IMR-90 (cell line): ENCODE measurements at regions not wholly inside any gene's neighbourhood (a gene's known extent, or its start where the extent isn't known, plus 50 kb on each side); places are given as distances from the start of the nearest gene placed in this dataset.

Experiments
- ATAC-seq: fragments of 200-7000 bp; cut with Tn5 transposase; 2 replicates; pipeline ENCODE4 v1.9.1; 2020; ENCODE audit warnings: low read depth, mild to moderate bottlenecking, moderate library complexity
- BruUV-seq: library from RNA; stranded (reverse); fragments of 400-500 nt; replicated peaks from 2 replicates; lab custom pipeline; 2021; lab: Mats Ljungman, UMichigan
- CTCF ChIA-PET: fragments of 300-600 bp; formaldehyde crosslinking; extraction: SDS; loops from one replicate; lab custom pipeline; 2021; ENCODE audit warnings: antibody characterized with exemption; lab: Yijun Ruan, JAX
- POLR2A ChIA-PET: fragments of 300-600 bp; sonication (Branson Sonifier 250); formaldehyde crosslinking; loops from one replicate; lab custom pipeline; 2022; ENCODE audit warnings: antibody characterized with exemption; ENCODE audit not compliant: unreplicated experiment; lab: Charles Lee
- DNase-seq: peaks from one replicate; pipeline ENCODE4 v3.0.0; 2013
- H2AFZ ChIP-seq: replicated peaks from 2 replicates; pipeline ENCODE3; 2013; ENCODE audit warnings: low read length, mild to moderate bottlenecking; ENCODE audit not compliant: poor library complexity
- H2AK5ac ChIP-seq: 2 replicates; pipeline ENCODE4 v1.6.1; 2013; ENCODE audit warnings: low read depth, low read length, inconsistent platforms
- H2AK9ac ChIP-seq: replicated peaks from 2 replicates; pipeline ENCODE3; 2013; ENCODE audit warnings: mild to moderate bottlenecking, low read depth, low read length, moderate library complexity; ENCODE audit not compliant: poor library complexity
- H2BK120ac ChIP-seq: 2 replicates; pipeline ENCODE4 v1.6.1; 2013; ENCODE audit warnings: low read depth, low read length, inconsistent platforms
- H2BK15ac ChIP-seq: 3 replicates; pipeline ENCODE4 v1.6.1; 2013; ENCODE audit warnings: low read depth, low read length, inconsistent platforms
- H2BK20ac ChIP-seq: 2 replicates; pipeline ENCODE4 v1.6.1; 2013; ENCODE audit warnings: low read depth, mild to moderate bottlenecking, inconsistent platforms, low read length, moderate library complexity
- H2BK5ac ChIP-seq: 2 replicates; pipeline ENCODE4 v1.6.1; 2013; ENCODE audit warnings: mild to moderate bottlenecking, low read depth, low read length, inconsistent platforms; ENCODE audit not compliant: poor library complexity, severe bottlenecking
- H3K14ac ChIP-seq: replicated peaks from 2 replicates; pipeline ENCODE4 v1.6.1; 2013; ENCODE audit warnings: low read depth, low read length, inconsistent platforms
- H3K18ac ChIP-seq: 2 replicates; pipeline ENCODE4 v1.6.1; 2013; ENCODE audit warnings: low read depth, low read length, control low read depth
- H3K23ac ChIP-seq: 2 replicates; pipeline ENCODE4 v1.6.1; 2013; ENCODE audit warnings: low read depth, low read length, inconsistent platforms
- H3K27ac ChIP-seq: 2 replicates; pipeline ENCODE4 v1.5.1; 2013; ENCODE audit warnings: mild to moderate bottlenecking, control low read depth, low read length; ENCODE audit not compliant: insufficient read depth
- H3K27me3 ChIP-seq: 2 replicates; pipeline ENCODE4 v1.6.1; 2013; ENCODE audit warnings: low read length; ENCODE audit not compliant: control insufficient read depth, insufficient read depth
- H3K36me3 ChIP-seq: 2 replicates; pipeline ENCODE4 v1.6.1; 2013; ENCODE audit warnings: low read length, mixed read lengths; ENCODE audit not compliant: control insufficient read depth, insufficient read depth
- H3K4ac ChIP-seq: 2 replicates; pipeline ENCODE4 v1.6.1; 2013; ENCODE audit warnings: low read depth, low read length, inconsistent platforms
- H3K4me1 ChIP-seq: 2 replicates; pipeline ENCODE4 v1.6.1; 2013; ENCODE audit warnings: low read length, mixed read lengths; ENCODE audit not compliant: control insufficient read depth, insufficient read depth
- H3K4me2 ChIP-seq: 2 replicates; pipeline ENCODE4 v1.6.1; 2013; ENCODE audit warnings: low read depth, mild to moderate bottlenecking, control low read depth, low read length, moderate library complexity
- H3K4me3 ChIP-seq: 2 replicates; pipeline ENCODE4 v1.5.1; 2013; ENCODE audit warnings: low read depth, mild to moderate bottlenecking, control low read depth, low read length, moderate library complexity; ENCODE audit not compliant: insufficient read depth
- H3K56ac ChIP-seq: 2 replicates; pipeline ENCODE4 v1.6.1; 2013; ENCODE audit warnings: low read length, inconsistent platforms; ENCODE audit not compliant: insufficient read depth; ENCODE audit errors: extremely low read depth
- H3K79me1 ChIP-seq, 2 experiments: 2 replicates each; pipeline ENCODE4 v1.6.1; 2013; ENCODE audit warnings: low read length in 2 of 2, inconsistent platforms in 1 of 2, low read depth in 1 of 2
- H3K9ac ChIP-seq: 2 replicates; pipeline ENCODE4 v1.6.1; 2013; ENCODE audit warnings: low read depth, low read length, control low read depth
- H3K9me1 ChIP-seq: 2 replicates; pipeline ENCODE4 v1.6.1; 2013; ENCODE audit warnings: low read length, inconsistent platforms; ENCODE audit not compliant: insufficient read depth
- H3K9me3 ChIP-seq: 2 replicates; pipeline ENCODE4 v1.6.1; 2013; ENCODE audit warnings: low read length; ENCODE audit not compliant: control insufficient read depth, insufficient read depth
- H4K20me1 ChIP-seq: 2 replicates; pipeline ENCODE4 v1.6.1; 2013; ENCODE audit warnings: low read length, inconsistent platforms; ENCODE audit not compliant: insufficient read depth
- H4K5ac ChIP-seq: 2 replicates; pipeline ENCODE4 v1.6.1; 2013; ENCODE audit warnings: mild to moderate bottlenecking, low read depth, low read length, control low read depth
- H4K8ac ChIP-seq, 2 experiments: 2 replicates each; pipeline ENCODE4 v1.6.1; 2013; ENCODE audit warnings: low read depth in 2 of 2, low read length in 2 of 2, control low read depth in 1 of 2, inconsistent platforms in 1 of 2
- H4K91ac ChIP-seq: 2 replicates; pipeline ENCODE4 v1.6.1; 2013; ENCODE audit warnings: low read depth, low read length, inconsistent platforms; ENCODE audit not compliant: insufficient read depth
- BHLHE40 ChIP-seq: fragments of 150-350 bp; IDR thresholded peaks from 2 replicates; pipeline ENCODE4 v1.6.1; 2016; ENCODE audit warnings: mild to moderate bottlenecking, low read depth, low read length
- CEBPB ChIP-seq: IDR thresholded peaks from 2 replicates; pipeline ENCODE4 v1.6.1; 2012; ENCODE audit warnings: low read depth, low read length, improper control_type of control experiment
- CHD1 ChIP-seq: IDR thresholded peaks from 2 replicates; pipeline ENCODE4 v1.6.1; 2012; ENCODE audit warnings: low read depth, low read length, improper control_type of control experiment
- FOS ChIP-seq: fragments of 150-350 bp; IDR thresholded peaks from 2 replicates; pipeline ENCODE4 v1.6.1; 2016; ENCODE audit warnings: low read depth, low read length
- MAFK ChIP-seq: IDR thresholded peaks from 2 replicates; pipeline ENCODE4 v1.6.1; 2012; ENCODE audit warnings: low read depth, low read length, improper control_type of control experiment
- MAZ ChIP-seq: IDR thresholded peaks from 2 replicates; pipeline ENCODE4 v1.6.1; 2012; ENCODE audit warnings: low read depth, mild to moderate bottlenecking, low read length, improper control_type of control experiment, moderate library complexity, borderline replicate concordance
- MXI1 ChIP-seq: IDR thresholded peaks from 2 replicates; pipeline ENCODE4 v1.6.1; 2012; ENCODE audit warnings: low read depth, mild to moderate bottlenecking, low read length, moderate library complexity, borderline replicate concordance
- RAD21 ChIP-seq: IDR thresholded peaks from 2 replicates; pipeline ENCODE4 v1.6.1; 2012; ENCODE audit warnings: low read length, improper control_type of control experiment
- RCOR1 ChIP-seq: IDR thresholded peaks from 2 replicates; pipeline ENCODE4 v1.6.1; 2012; ENCODE audit warnings: mild to moderate bottlenecking, low read length, improper control_type of control experiment; ENCODE audit not compliant: insufficient replicate concordance
- RFX5 ChIP-seq: IDR thresholded peaks from 2 replicates; pipeline ENCODE4 v1.8.0; 2012; ENCODE audit warnings: low read depth, mild to moderate bottlenecking, low read length, moderate library complexity
- SMC3 ChIP-seq: fragments of 150-350 bp; IDR thresholded peaks from 2 replicates; pipeline ENCODE4 v1.6.1; 2016; ENCODE audit warnings: low read depth, mild to moderate bottlenecking, antibody characterized with exemption, low read length, moderate library complexity
- WGBS, 2 experiments: methylation state at CpG; one replicate each; pipeline versions ENCODE4 v1.1.5 to v1.1.7; 2013; ENCODE audit warnings: missing lambda C conversion rate in 2 of 2; ENCODE audit not compliant: insufficient read length in 1 of 2; ENCODE audit errors: extremely low coverage in 2 of 2; 5-methylcytosine and 5-hydroxymethylcytosine counted together
- dilution Hi-C: fragments of 300-500 bp; cut with HindIII; formaldehyde crosslinking; loops from one replicate; pipeline ENCODE4 v1.14.3; 2018; ENCODE audit warnings: low sequenced_read_pairs; ENCODE audit not compliant: unreplicated experiment
- in situ Hi-C: fragments of 300-500 bp; cut with MboI; formaldehyde crosslinking; loops from 3 replicates; pipeline ENCODE4 v1.14.3; 2019; ENCODE audit warnings: low sequenced_read_pairs, inconsistent platforms, mixed read lengths
- intact Hi-C: fragments of 100-400 bp; cut with micrococcal nuclease; formaldehyde crosslinking; loops from 2 replicates; pipeline ENCODE4 v1.10.0; 2022
- TF ChIP-seq, protein P1 (sequence below): conservative IDR thresholded peaks from 2 replicates; pipeline ENCODE4 v1.5.1; 2012; ENCODE audit warnings: mild to moderate bottlenecking, low read depth, low read length, improper control_type of control experiment
- TF ChIP-seq, protein P2 (sequence below): fragments of 150-350 bp; IDR thresholded peaks from 2 replicates; pipeline ENCODE4 v1.6.1; 2017; ENCODE audit warnings: mild to moderate bottlenecking, antibody characterized with exemption, low read length, low read depth
- TF ChIP-seq, protein P3 (sequence below): fragments of 150-350 bp; IDR thresholded peaks from 2 replicates; pipeline ENCODE4 v1.6.1; 2016; ENCODE audit warnings: low read depth, mild to moderate bottlenecking, low read length, moderate library complexity, borderline replicate concordance

- Histone ChIP-seq H3K56ac (no peak overlapping the region), H3K4me2 (no peak overlapping the region), H3K36me3 (no peaks in the 10 kb centered on the region), H3K27me3 (no peaks in the 10 kb centered on the region; the same call in 1 of the 2 replicates), H2BK15ac (no peak overlapping the region), H3K79me1 (no peaks in the 10 kb centered on the region), H3K27ac (no peak overlapping the region), H2BK120ac (no peak overlapping the region), H3K4me3 (no peak overlapping the region), H4K20me1 (no peaks in the 10 kb centered on the region), H3K18ac (no peak overlapping the region; the same call in 1 of the 2 replicates), H3K9me3 (no peaks in the 10 kb centered on the region; the same call in 1 of the 2 replicates), H3K9ac (no peak overlapping the region), H2AK9ac (no peak overlapping the region), H2AFZ (no peak overlapping the region), H2AK5ac (no peak overlapping the region), H3K4me1 (peaks cover 5% of the 10 kb centered on the region; the same call in 1 of the 2 replicates), H3K9me1 (no peaks in the 10 kb centered on the region; the same call in 1 of the 2 replicates), H2BK20ac (no peak overlapping the region), H3K4ac (no peak overlapping the region), H3K14ac (no peak overlapping the region), H4K5ac (no peak overlapping the region), H4K91ac (no peak overlapping the region), H2BK5ac (no peak overlapping the region), H4K8ac (no peak overlapping the region), H3K23ac (no peak overlapping the region)
- in situ Hi-C loops (no loop called here), dilution Hi-C loops (no loop called here), intact Hi-C loops (no loop called here)
- ChIA-PET CTCF (no interaction called here), POLR2A (no interaction called here)
- no peak for TF ChIP-seq SMC3
- TF ChIP-seq RAD21 = no peak
- no peak for TF ChIP-seq CEBPB
- no peak for TF ChIP-seq RCOR1
- TF ChIP-seq MAZ = no peak
- TF ChIP-seq CHD1 = no peak
- TF ChIP-seq, protein P1, sequence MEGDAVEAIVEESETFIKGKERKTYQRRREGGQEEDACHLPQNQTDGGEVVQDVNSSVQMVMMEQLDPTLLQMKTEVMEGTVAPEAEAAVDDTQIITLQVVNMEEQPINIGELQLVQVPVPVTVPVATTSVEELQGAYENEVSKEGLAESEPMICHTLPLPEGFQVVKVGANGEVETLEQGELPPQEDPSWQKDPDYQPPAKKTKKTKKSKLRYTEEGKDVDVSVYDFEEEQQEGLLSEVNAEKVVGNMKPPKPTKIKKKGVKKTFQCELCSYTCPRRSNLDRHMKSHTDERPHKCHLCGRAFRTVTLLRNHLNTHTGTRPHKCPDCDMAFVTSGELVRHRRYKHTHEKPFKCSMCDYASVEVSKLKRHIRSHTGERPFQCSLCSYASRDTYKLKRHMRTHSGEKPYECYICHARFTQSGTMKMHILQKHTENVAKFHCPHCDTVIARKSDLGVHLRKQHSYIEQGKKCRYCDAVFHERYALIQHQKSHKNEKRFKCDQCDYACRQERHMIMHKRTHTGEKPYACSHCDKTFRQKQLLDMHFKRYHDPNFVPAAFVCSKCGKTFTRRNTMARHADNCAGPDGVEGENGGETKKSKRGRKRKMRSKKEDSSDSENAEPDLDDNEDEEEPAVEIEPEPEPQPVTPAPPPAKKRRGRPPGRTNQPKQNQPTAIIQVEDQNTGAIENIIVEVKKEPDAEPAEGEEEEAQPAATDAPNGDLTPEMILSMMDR = no peak
- TF ChIP-seq BHLHE40 = no peak
- no peak for TF ChIP-seq MAFK
- TF ChIP-seq FOS = no peak
- no peak for TF ChIP-seq MXI1
- TF ChIP-seq, protein P2, sequence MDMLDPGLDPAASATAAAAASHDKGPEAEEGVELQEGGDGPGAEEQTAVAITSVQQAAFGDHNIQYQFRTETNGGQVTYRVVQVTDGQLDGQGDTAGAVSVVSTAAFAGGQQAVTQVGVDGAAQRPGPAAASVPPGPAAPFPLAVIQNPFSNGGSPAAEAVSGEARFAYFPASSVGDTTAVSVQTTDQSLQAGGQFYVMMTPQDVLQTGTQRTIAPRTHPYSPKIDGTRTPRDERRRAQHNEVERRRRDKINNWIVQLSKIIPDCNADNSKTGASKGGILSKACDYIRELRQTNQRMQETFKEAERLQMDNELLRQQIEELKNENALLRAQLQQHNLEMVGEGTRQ = no peak
- no peak for TF ChIP-seq RFX5
- TF ChIP-seq, protein P3, sequence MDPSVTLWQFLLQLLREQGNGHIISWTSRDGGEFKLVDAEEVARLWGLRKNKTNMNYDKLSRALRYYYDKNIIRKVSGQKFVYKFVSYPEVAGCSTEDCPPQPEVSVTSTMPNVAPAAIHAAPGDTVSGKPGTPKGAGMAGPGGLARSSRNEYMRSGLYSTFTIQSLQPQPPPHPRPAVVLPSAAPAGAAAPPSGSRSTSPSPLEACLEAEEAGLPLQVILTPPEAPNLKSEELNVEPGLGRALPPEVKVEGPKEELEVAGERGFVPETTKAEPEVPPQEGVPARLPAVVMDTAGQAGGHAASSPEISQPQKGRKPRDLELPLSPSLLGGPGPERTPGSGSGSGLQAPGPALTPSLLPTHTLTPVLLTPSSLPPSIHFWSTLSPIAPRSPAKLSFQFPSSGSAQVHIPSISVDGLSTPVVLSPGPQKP = no peak
- DNase-seq (no peak), ATAC-seq (no peak)
- WGBS, 2 experiments = 100% methylated on average over 1 of the region's 1 CpG; no CpG with 5 or more reads in 1 of the 2 experiments
- no TSS peak for BruUV-seq
Observed at GRCh38 chr1:228919914-228920313, 184.6 kb downstream of the RHOU start.
